Activated CD4-positive, alpha-beta T cell treated with anti-CD3 and anti-CD28 coated beads, Interleukin-2, amount 50 U/mL, for 24 hours (primary cell): ENCODE measurements at regions not wholly inside any gene's neighbourhood (a gene's known extent, or its start where the extent isn't known, plus 50 kb on each side); places are given as distances from the start of the nearest gene placed in this dataset.

ENCODE experiments used
- DNase-seq, 2 donors: peaks; one replicate each; pipeline ENCODE4 v3.0.0-alpha.2; 2020; ENCODE audit warnings: low read depth in 1 of 2, low spot score in 1 of 2

GRCh38 chr5:135205632-135206349 lies 171.8 kb upstream of the PITX1 start:
- no peak for DNase-seq

GRCh38 chr5:135204151-135204600 lies 170.1 kb upstream of the PITX1 start:
- DNase-seq: no peak

- DNase-seq: no peak
Measured at GRCh38 chr5:135203593-135204036, 169.6 kb upstream of the PITX1 start.

- no peak for DNase-seq
Measured at GRCh38 chr5:135203019-135203418, 169.0 kb upstream of the PITX1 start.

GRCh38 chr5:135199919-135200318 lies 165.9 kb upstream of the PITX1 start:
- DNase-seq: no peak

- DNase-seq: no peak
Measured at GRCh38 chr5:135196483-135196882, 162.5 kb upstream of the PITX1 start.

GRCh38 chr5:135195270-135195608 lies 161.2 kb upstream of the PITX1 start:
- DNase-seq: no peak

GRCh38 chr5:135194573-135195269 lies 160.7 kb upstream of the PITX1 start:
- DNase-seq: no peak

GRCh38 chr5:135194126-135194488 lies 160.1 kb upstream of the PITX1 start:
- DNase-seq: no peak

GRCh38 chr5:135193213-135194125 lies 159.4 kb upstream of the PITX1 start:
- no peak for DNase-seq

GRCh38 chr5:135192351-135192750 lies 158.3 kb upstream of the PITX1 start:
- DNase-seq: no peak

GRCh38 chr5:135191084-135191826 lies 157.2 kb upstream of the PITX1 start:
- peak; percentile 36 to 63 for DNase-seq

- DNase-seq: no peak
Measured at GRCh38 chr5:135190416-135191083, 156.5 kb upstream of the PITX1 start.

- no peak for DNase-seq
Measured at GRCh38 chr5:135189024-135189423, 155.0 kb upstream of the PITX1 start.

GRCh38 chr5:135188233-135188914 lies 154.3 kb upstream of the PITX1 start:
- DNase-seq: no peak

- no peak for DNase-seq
Measured at GRCh38 chr5:135186662-135187522, 152.9 kb upstream of the PITX1 start.

GRCh38 chr5:135185481-135186065 lies 151.5 kb upstream of the PITX1 start:
- DNase-seq: no peak

GRCh38 chr5:135184646-135185045 lies 150.6 kb upstream of the PITX1 start:
- no peak for DNase-seq

- DNase-seq: no peak
Measured at GRCh38 chr5:135183464-135183863, 149.4 kb upstream of the PITX1 start.
